WTC11 (cell line): ENCODE measurements at regions not wholly inside any gene's neighbourhood (a gene's known extent, or its start where the extent isn't known, plus 50 kb on each side); places are given as distances from the start of the nearest gene placed in this dataset.

Experiments used
- ARID4B ChIP-seq: sonication (generic); formaldehyde crosslinking; IDR thresholded peaks from 2 replicates; pipeline ENCODE4 v1.8.0; 2023; ENCODE audit warnings: missing genetic modification reagents, mild to moderate bottlenecking, borderline replicate concordance
- CTCF ChIP-seq: fragments of 200-600 bp; IDR thresholded peaks from 2 replicates; pipeline ENCODE4 v1.8.0; 2022; ENCODE audit warnings: antibody characterized with exemption
- IRF1 ChIP-seq: sonication (generic); formaldehyde crosslinking; IDR thresholded peaks from 2 replicates; pipeline ENCODE4 v1.8.0; 2023; ENCODE audit warnings: missing genetic modification reagents
- NR1H2 ChIP-seq: sonication (generic); formaldehyde crosslinking; IDR thresholded peaks from 2 replicates; pipeline ENCODE4 v1.9.0; 2021; ENCODE audit warnings: mild to moderate bottlenecking, moderate library complexity, missing genetic modification reagents
- ZNF138 ChIP-seq: sonication (generic); formaldehyde crosslinking; conservative IDR thresholded peaks from 2 replicates; pipeline ENCODE4 v1.8.1; 2022; ENCODE audit warnings: mild to moderate bottlenecking, moderate library complexity, missing genetic modification reagents
- ZNF317 ChIP-seq: sonication (generic); formaldehyde crosslinking; IDR thresholded peaks from 2 replicates; pipeline ENCODE4 v1.8.1; 2023; ENCODE audit warnings: low read depth, mild to moderate bottlenecking, moderate library complexity, missing genetic modification reagents, borderline replicate concordance

- TF ChIP-seq ARID4B = no peak
- no peak for TF ChIP-seq NR1H2 (CRISPR knock-in tag)
- TF ChIP-seq ZNF138 = no peak
- no peak for TF ChIP-seq CTCF
- no peak for TF ChIP-seq ZNF317 (CRISPR knock-in tag)
- TF ChIP-seq IRF1 = no peak
These were observed 67.5 kb upstream of the NKX1-1 start for GRCh38 chr4:1473718-1474117.
